ENCODE measurements at regions not wholly inside any gene's neighbourhood (a gene's known extent, or its start where the extent isn't known, plus 50 kb on each side); places are given as distances from the start of the nearest gene placed in this dataset.

DNA sequence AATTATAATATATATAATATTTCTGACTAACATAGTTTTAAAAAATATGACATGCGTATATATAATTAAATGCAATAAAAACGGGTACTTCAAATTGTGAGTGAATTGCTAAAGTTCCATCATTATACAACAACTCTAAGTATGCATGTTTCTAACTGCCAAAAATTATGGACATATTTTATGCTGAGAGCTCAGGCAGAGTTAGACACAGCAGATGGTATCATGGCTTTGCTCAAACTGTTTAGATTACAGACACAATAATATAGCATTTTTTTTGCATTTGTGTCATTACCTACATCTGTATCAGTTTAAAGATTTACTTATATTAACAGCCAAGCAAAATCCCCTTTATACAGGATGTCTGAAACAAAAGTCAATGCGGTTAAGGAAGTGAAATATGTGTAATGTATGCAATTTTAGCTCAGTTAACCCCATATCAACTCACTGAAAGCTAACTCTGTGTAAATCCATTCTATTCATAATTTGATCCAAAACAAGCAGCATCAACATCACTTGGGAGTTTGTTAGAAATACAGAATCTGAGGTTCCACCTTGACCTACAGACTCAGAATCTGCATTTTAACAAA, 119.1 kb upstream of the CNKSR2 start:
- Mint-ChIP-seq H3K9me3 (no peaks in the 10 kb centered on the region), H3K4me3 (no peak overlapping the region)
- TF ChIP-seq CTCF (IDR thresholded peaks at IDR 0.05; ENCODE audit: unreplicated experiment in 3 of 3): no peak

GRCh38 chrX:21266949-21267348, 107.3 kb upstream of the CNKSR2 start:
- no peak overlapping the region for H3K27ac Mint-ChIP-seq
- no peaks in the 10 kb centered on the region for H3K27me3 Mint-ChIP-seq (ENCODE audit: low read depth)
- TF ChIP-seq CTCF (IDR thresholded peaks at IDR 0.05; ENCODE audit: unreplicated experiment in 3 of 3): no peak
- no peaks in the 10 kb centered on the region for H3K36me3 Mint-ChIP-seq (ENCODE audit: low read depth)
- H3K9me3 Mint-ChIP-seq: peaks cover 20% of the 10 kb centered on the region
- H3K4me3 Mint-ChIP-seq: no peak overlapping the region
- H3K4me1 Mint-ChIP-seq: no peaks in the 10 kb centered on the region

More for the DNA sequence above, 119.1 kb upstream of the CNKSR2 start:
- H3K4me1 Mint-ChIP-seq: no peaks in the 10 kb centered on the region
- no peak overlapping the region for H3K27ac Mint-ChIP-seq
- no peaks in the 10 kb centered on the region for H3K27me3 Mint-ChIP-seq (ENCODE audit: low read depth)
- H3K36me3 Mint-ChIP-seq (ENCODE audit: low read depth): no peaks in the 10 kb centered on the region

DNA sequence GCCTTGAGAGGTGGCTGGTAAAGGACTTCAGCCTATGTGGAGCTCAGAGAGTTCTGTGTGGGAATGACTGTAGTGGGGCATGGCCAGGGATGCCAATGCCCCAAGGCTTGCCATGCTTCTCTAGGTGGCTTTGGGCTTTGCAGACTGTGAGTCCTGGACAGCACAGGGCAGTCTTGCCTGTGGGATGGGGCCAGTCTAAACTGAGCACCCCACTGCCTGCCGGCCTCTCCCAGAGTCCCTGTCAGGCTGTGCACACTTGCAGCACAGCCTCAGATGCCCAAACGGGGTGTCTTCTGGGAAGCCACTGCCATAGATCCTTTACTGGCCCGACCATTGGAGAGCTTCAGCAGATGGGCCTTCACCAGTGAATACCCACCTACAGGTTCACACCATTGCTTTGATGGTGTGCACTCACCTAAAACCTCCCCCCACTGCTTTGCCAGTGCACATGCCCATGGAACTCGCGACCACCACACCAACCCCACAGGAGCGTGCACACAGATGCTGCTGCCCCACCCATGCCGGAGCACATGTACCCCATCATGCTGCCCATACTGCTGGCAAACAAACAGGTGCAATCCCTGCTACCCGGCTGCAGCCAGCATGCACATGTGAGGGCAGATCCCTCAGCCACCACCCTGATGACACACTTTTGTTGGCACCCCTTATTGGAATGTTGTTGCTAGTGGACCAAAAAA, 97.3 kb upstream of the CNKSR2 start:
- TF ChIP-seq CTCF (IDR thresholded peaks at IDR 0.05; ENCODE audit: unreplicated experiment in 3 of 3): no peak

GRCh38 chrX:21289232-21289631, 85.0 kb upstream of the CNKSR2 start:
- Mint-ChIP-seq H3K27ac (no peak overlapping the region), H3K9me3 (no peaks in the 10 kb centered on the region), H3K36me3 (ENCODE audit: low read depth) (no peaks in the 10 kb centered on the region)

More for the DNA sequence above, 97.3 kb upstream of the CNKSR2 start:
- no peak overlapping the region for H3K27ac Mint-ChIP-seq
- no peaks in the 10 kb centered on the region for H3K27me3 Mint-ChIP-seq (ENCODE audit: low read depth)
- H3K9me3 Mint-ChIP-seq: peaks cover 7% of the 10 kb centered on the region
- no peaks in the 10 kb centered on the region for H3K36me3 Mint-ChIP-seq (ENCODE audit: low read depth)
- no peaks in the 10 kb centered on the region for H3K4me1 Mint-ChIP-seq
- H3K4me3 Mint-ChIP-seq: no peak overlapping the region

DNA sequence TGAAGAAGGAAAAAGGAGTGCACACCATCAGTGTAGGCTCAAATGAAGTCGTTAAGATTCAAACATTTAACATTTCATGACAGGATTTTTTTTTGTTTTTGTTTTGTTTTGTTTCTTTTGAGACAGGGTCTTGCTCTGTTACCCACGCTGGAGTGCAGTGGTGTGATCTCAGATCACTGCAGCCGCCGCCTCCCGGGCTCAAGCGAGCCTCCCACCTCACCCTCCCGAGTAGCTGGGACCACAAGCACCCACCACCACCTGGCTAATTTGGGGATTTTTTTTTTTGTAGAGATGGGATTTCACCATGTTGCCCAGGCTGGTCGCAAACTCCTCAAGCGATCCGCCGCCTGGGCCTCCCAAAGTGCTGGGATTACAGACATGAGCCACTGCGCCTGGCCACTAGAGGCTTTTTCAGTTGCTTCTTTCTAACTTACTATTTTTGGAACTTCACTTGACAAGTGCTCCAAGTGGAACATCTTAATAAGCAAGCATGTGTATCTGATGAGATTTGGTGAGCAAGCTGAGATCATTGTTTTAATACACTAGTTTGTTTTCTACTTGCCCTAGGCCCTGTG, 78.9 kb upstream of the CNKSR2 start:
- no peak for TF ChIP-seq CTCF (IDR thresholded peaks at IDR 0.05; ENCODE audit: unreplicated experiment in 3 of 3)
- Mint-ChIP-seq H3K4me3 (no peak overlapping the region), H3K9me3 (no peaks in the 10 kb centered on the region), H3K4me1 (no peaks in the 10 kb centered on the region), H3K36me3 (ENCODE audit: low read depth) (no peaks in the 10 kb centered on the region), H3K27me3 (ENCODE audit: low read depth) (no peaks in the 10 kb centered on the region), H3K27ac (no peak overlapping the region)

More at GRCh38 chrX:21289232-21289631, 85.0 kb upstream of the CNKSR2 start:
- H3K27me3 Mint-ChIP-seq (ENCODE audit: low read depth): no peaks in the 10 kb centered on the region
- no peak for TF ChIP-seq CTCF (IDR thresholded peaks at IDR 0.05; ENCODE audit: unreplicated experiment in 3 of 3)
- no peaks in the 10 kb centered on the region for H3K4me1 Mint-ChIP-seq
- H3K4me3 Mint-ChIP-seq: no peak overlapping the region
